Retinal pigment epithelial cell (primary cell): ENCODE measurements at regions not wholly inside any gene's neighbourhood (a gene's known extent, or its start where the extent isn't known, plus 50 kb on each side); places are given as distances from the start of the nearest gene placed in this dataset.
A peak's percentile ranks its signal among the peaks of the same experiment; 100 is the strongest.

Experiments used
- DNase-seq: peaks from one replicate; pipeline ENCODE4 v3.0.0-alpha.2; 2010; ENCODE audit warnings: low read depth
- H3K4me3 ChIP-seq: 2 replicates; pipeline ENCODE4 v1.5.1; 2011; ENCODE audit warnings: mild to moderate bottlenecking, low read length, control low read depth, moderate library complexity
- CTCF ChIP-seq: conservative IDR thresholded peaks from 2 replicates; pipeline ENCODE4 v1.5.1; 2011; ENCODE audit warnings: low read depth, low read length, control low read depth, inconsistent platforms

GRCh38 chr3:59593380-59593779, 543.6 kb upstream of the CFAP20DC start:
- TF ChIP-seq CTCF: no peak
- no peak for DNase-seq
- no peak overlapping the region for H3K4me3 ChIP-seq

- no peak for DNase-seq
- no peak overlapping the region for H3K4me3 ChIP-seq
- TF ChIP-seq CTCF: no peak
These were observed 531.2 kb upstream of the CFAP20DC start for GRCh38 chr3:59580996-59581395.

GRCh38 chr3:59580499-59580898, 530.7 kb upstream of the CFAP20DC start:
- H3K4me3 ChIP-seq: no peak overlapping the region
- DNase-seq: no peak
- no peak for TF ChIP-seq CTCF

- no peak for DNase-seq
- no peak for TF ChIP-seq CTCF
These were observed 528.3 kb upstream of the CFAP20DC start for GRCh38 chr3:59578129-59578528.

GRCh38 chr3:59576606-59577005, 526.8 kb upstream of the CFAP20DC start:
- no peak for TF ChIP-seq CTCF

More at GRCh38 chr3:59578129-59578528, 528.3 kb upstream of the CFAP20DC start:
- H3K4me3 ChIP-seq: no peak overlapping the region

GRCh38 chr3:59575113-59576001, 525.5 kb upstream of the CFAP20DC start:
- peak; percentile 29 for DNase-seq
- H3K4me3 ChIP-seq: no peak overlapping the region
- peak; percentile 92 for TF ChIP-seq CTCF

More at GRCh38 chr3:59576606-59577005, 526.8 kb upstream of the CFAP20DC start:
- no peak for DNase-seq
- H3K4me3 ChIP-seq: no peak overlapping the region

GRCh38 chr3:59573911-59574310, 524.1 kb upstream of the CFAP20DC start:
- H3K4me3 ChIP-seq: no peak overlapping the region
- no peak for DNase-seq
- no peak for TF ChIP-seq CTCF
